Hepatocyte (in vitro differentiated cells): ENCODE measurements at regions not wholly inside any gene's neighbourhood (a gene's known extent, or its start where the extent isn't known, plus 50 kb on each side); places are given as distances from the start of the nearest gene placed in this dataset.

Experiments used
- DNase-seq: peaks from one replicate; pipeline ENCODE4 v3.0.0-alpha.2; 2016; ENCODE audit warnings: low spot score
- H2AFZ ChIP-seq: fragments of 200-600 bp; sonication (generic); 2 replicates; pipeline ENCODE4 v1.6.0; 2016; ENCODE audit warnings: antibody characterized with exemption, mild to moderate bottlenecking
- H3K27ac ChIP-seq: fragments of 200-600 bp; sonication (generic); 2 replicates; pipeline ENCODE4 v1.5.1; 2016; ENCODE audit warnings: mild to moderate bottlenecking
- H3K27me3 ChIP-seq: fragments of 200-600 bp; sonication (generic); 2 replicates; pipeline ENCODE4 v1.6.1; 2016
- H3K36me3 ChIP-seq: fragments of 200-600 bp; sonication (generic); replicated peaks from 2 replicates; pipeline ENCODE4 v1.5.1; 2016; ENCODE audit warnings: low read depth; ENCODE audit not compliant: insufficient read depth
- H3K4me1 ChIP-seq: fragments of 200-600 bp; sonication (generic); 2 replicates; pipeline ENCODE4 v1.5.1; 2016; ENCODE audit warnings: mild to moderate bottlenecking, moderate library complexity; ENCODE audit not compliant: insufficient read depth
- H3K4me2 ChIP-seq: fragments of 200-600 bp; sonication (generic); 2 replicates; pipeline ENCODE4 v1.6.0; 2016
- H3K4me3 ChIP-seq: fragments of 200-600 bp; sonication (generic); 2 replicates; pipeline ENCODE4 v1.5.1; 2016; ENCODE audit warnings: mild to moderate bottlenecking
- H3K79me2 ChIP-seq: fragments of 200-600 bp; sonication (generic); 2 replicates; pipeline ENCODE4 v1.6.0; 2017; ENCODE audit warnings: mild to moderate bottlenecking
- H3K9me2 ChIP-seq: fragments of 200-600 bp; sonication (generic); replicated peaks from 2 replicates; pipeline ENCODE4 v1.6.0; 2017; ENCODE audit warnings: mild to moderate bottlenecking; ENCODE audit not compliant: insufficient read depth
- H3K9me3 ChIP-seq: fragments of 200-600 bp; sonication (generic); 2 replicates; pipeline ENCODE4 v1.5.1; 2016; ENCODE audit warnings: low read depth, mild to moderate bottlenecking
- H4K20me1 ChIP-seq: fragments of 200-600 bp; sonication (generic); 2 replicates; pipeline ENCODE4 v1.6.0; 2016; ENCODE audit warnings: mild to moderate bottlenecking; ENCODE audit not compliant: insufficient read depth, poor library complexity, severe bottlenecking
- EZH2 ChIP-seq: fragments of 200-600 bp; sonication (generic); IDR thresholded peaks from 2 replicates; pipeline ENCODE4 v1.6.1; 2016; ENCODE audit warnings: antibody characterized with exemption, mild to moderate bottlenecking, borderline replicate concordance
- EZH2phosphoT487 ChIP-seq: fragments of 200-600 bp; sonication (generic); IDR thresholded peaks from one replicate; pipeline ENCODE4 v1.6.1; 2018; ENCODE audit warnings: antibody characterized with exemption, mild to moderate bottlenecking, low read depth, moderate library complexity; ENCODE audit not compliant: unreplicated experiment, severe bottlenecking
- WGBS: methylation state at CpG from one replicate; pipeline ENCODE4 v1.1.6; 2016; ENCODE audit warnings: low lambda C conversion rate; ENCODE audit errors: missing lambda C conversion rate; 5-methylcytosine and 5-hydroxymethylcytosine counted together
- TF ChIP-seq, protein P1 (sequence below): fragments of 200-600 bp; sonication (generic); IDR thresholded peaks from 2 replicates; pipeline ENCODE4 v1.5.1; 2016; ENCODE audit warnings: antibody characterized with exemption, mild to moderate bottlenecking; ENCODE audit not compliant: poor library complexity

DNA sequence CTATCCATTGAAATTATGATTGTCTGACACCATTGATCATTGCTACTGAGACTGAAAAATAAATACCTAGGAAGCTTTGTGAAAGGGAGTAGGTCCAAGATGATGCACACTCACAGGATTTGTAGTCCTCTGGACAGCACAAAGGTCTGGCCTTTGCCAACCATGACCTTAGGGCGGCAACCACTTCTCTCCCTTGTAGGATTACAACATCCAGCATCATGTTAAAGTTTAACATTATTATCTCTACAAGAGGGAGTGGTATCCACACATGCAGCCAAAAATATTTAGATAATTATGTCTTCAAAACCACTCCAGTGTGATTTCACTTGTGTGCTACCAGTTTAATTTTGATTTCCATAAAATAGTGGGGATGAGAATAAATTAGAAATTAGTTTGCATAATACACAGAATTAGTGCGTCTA, 51.1 kb upstream of the NHSL1 start:
- Histone ChIP-seq H4K20me1 (no peaks in the 10 kb centered on the region), H3K79me2 (peaks cover 72% of the 10 kb centered on the region), H3K9me3 (no peaks in the 10 kb centered on the region), H3K4me1 (peaks cover 33% of the 10 kb centered on the region), H2AFZ (no peak overlapping the region), H3K4me3 (no peak overlapping the region), H3K9me2 (no peaks in the 10 kb centered on the region), H3K27me3 (no peaks in the 10 kb centered on the region), H3K4me2 (peak overlapping the region; percentile 22), H3K36me3 (no peaks in the 10 kb centered on the region), H3K27ac (peak overlapping the region; percentile 57)
- WGBS = 69% methylated on average over 2 of the region's 2 CpGs
- no peak for DNase-seq
- no peak for TF ChIP-seq EZH2

DNA sequence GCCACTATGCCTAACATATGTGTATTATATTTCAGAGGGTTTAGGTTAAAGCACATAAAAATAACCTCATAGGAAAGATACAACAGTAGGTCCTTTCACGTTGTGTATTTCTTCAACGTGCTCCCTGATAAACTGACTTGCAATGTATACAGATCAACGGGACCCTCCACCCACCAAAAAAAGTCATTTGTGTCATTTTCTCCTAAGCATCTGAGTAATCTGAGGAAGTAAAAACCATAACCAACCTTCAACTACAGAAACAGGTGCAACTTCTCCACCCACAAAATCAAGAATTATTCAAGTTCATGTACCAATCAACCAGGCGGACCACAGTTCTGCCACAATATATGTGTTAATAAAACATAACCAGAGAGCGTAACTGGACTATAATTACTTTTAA, 54.9 kb upstream of the NHSL1 start:
- no peaks in the 10 kb centered on the region for H4K20me1 ChIP-seq
- H3K36me3 ChIP-seq = no peaks in the 10 kb centered on the region
- no peak for DNase-seq
- H3K27me3 ChIP-seq = no peaks in the 10 kb centered on the region
- no peak overlapping the region for H3K4me3 ChIP-seq
- 74% methylated on average over 5 of the region's 5 CpGs for WGBS
- H3K9me2 ChIP-seq = no peaks in the 10 kb centered on the region
- TF ChIP-seq EZH2phosphoT487 (no peak), EZH2 (no peak)
- TF ChIP-seq, protein P1, sequence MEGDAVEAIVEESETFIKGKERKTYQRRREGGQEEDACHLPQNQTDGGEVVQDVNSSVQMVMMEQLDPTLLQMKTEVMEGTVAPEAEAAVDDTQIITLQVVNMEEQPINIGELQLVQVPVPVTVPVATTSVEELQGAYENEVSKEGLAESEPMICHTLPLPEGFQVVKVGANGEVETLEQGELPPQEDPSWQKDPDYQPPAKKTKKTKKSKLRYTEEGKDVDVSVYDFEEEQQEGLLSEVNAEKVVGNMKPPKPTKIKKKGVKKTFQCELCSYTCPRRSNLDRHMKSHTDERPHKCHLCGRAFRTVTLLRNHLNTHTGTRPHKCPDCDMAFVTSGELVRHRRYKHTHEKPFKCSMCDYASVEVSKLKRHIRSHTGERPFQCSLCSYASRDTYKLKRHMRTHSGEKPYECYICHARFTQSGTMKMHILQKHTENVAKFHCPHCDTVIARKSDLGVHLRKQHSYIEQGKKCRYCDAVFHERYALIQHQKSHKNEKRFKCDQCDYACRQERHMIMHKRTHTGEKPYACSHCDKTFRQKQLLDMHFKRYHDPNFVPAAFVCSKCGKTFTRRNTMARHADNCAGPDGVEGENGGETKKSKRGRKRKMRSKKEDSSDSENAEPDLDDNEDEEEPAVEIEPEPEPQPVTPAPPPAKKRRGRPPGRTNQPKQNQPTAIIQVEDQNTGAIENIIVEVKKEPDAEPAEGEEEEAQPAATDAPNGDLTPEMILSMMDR = no peak
- peaks cover 76% of the 10 kb centered on the region for H3K79me2 ChIP-seq
- H3K4me1 ChIP-seq = peaks cover 32% of the 10 kb centered on the region
- peak overlapping the region; percentile 61 for H3K27ac ChIP-seq
- H3K4me2 ChIP-seq = no peak overlapping the region
- H3K9me3 ChIP-seq = no peaks in the 10 kb centered on the region
- no peak overlapping the region for H2AFZ ChIP-seq

- Histone ChIP-seq H3K27ac (peak overlapping the region; percentile 61), H2AFZ (no peak overlapping the region), H3K4me1 (peaks cover 36% of the 10 kb centered on the region)
Measured at GRCh38 chr6:138555421-138555988, 56.2 kb upstream of the NHSL1 start.

DNA sequence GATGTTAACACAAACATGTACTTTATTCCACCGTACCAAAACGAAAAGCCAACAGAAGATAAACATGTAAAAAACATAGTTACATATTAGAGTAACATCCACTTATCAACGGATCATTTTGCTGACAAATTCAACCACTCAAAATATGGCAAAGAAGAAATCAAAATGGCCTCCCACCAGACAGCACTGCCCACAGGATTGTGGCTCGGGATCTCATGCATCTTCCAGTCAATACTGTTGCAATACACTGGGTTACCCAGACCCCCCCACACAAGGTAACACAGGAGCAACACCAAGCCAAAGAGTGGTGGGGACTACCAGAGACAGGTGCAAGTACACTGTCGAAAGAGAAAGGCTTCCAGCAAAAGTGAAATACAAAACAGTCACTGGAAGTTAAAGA, 57.9 kb upstream of the NHSL1 start:
- no peak overlapping the region for H3K27ac ChIP-seq
- peaks cover 75% of the 10 kb centered on the region for H3K79me2 ChIP-seq
- 70% methylated on average over 5 of the region's 5 CpGs for WGBS

More at GRCh38 chr6:138555421-138555988, 56.2 kb upstream of the NHSL1 start:
- TF ChIP-seq EZH2phosphoT487 = no peak
- DNase-seq = no peak
- Histone ChIP-seq H3K9me2 (no peaks in the 10 kb centered on the region), H3K4me2 (peak overlapping the region; percentile 61), H3K9me3 (no peaks in the 10 kb centered on the region), H3K4me3 (no peak overlapping the region), H3K36me3 (no peaks in the 10 kb centered on the region), H4K20me1 (no peaks in the 10 kb centered on the region), H3K27me3 (no peaks in the 10 kb centered on the region), H3K79me2 (peaks cover 80% of the 10 kb centered on the region)
- WGBS = 42% methylated on average over 5 of the region's 5 CpGs

More for the DNA sequence above, 57.9 kb upstream of the NHSL1 start:
- Histone ChIP-seq H4K20me1 (no peaks in the 10 kb centered on the region), H3K27me3 (no peaks in the 10 kb centered on the region), H3K36me3 (no peaks in the 10 kb centered on the region), H3K9me2 (no peaks in the 10 kb centered on the region), H3K4me2 (no peak overlapping the region), H2AFZ (no peak overlapping the region), H3K9me3 (no peaks in the 10 kb centered on the region), H3K4me3 (no peak overlapping the region), H3K4me1 (peaks cover 32% of the 10 kb centered on the region)
- no peak for DNase-seq
- TF ChIP-seq EZH2phosphoT487 = no peak
- TF ChIP-seq, protein P1 = no peak
- no peak for TF ChIP-seq EZH2
